ENCODE measurements at regions not wholly inside any gene's neighbourhood (a gene's known extent, or its start where the extent isn't known, plus 50 kb on each side); places are given as distances from the start of the nearest gene placed in this dataset.

DNA sequence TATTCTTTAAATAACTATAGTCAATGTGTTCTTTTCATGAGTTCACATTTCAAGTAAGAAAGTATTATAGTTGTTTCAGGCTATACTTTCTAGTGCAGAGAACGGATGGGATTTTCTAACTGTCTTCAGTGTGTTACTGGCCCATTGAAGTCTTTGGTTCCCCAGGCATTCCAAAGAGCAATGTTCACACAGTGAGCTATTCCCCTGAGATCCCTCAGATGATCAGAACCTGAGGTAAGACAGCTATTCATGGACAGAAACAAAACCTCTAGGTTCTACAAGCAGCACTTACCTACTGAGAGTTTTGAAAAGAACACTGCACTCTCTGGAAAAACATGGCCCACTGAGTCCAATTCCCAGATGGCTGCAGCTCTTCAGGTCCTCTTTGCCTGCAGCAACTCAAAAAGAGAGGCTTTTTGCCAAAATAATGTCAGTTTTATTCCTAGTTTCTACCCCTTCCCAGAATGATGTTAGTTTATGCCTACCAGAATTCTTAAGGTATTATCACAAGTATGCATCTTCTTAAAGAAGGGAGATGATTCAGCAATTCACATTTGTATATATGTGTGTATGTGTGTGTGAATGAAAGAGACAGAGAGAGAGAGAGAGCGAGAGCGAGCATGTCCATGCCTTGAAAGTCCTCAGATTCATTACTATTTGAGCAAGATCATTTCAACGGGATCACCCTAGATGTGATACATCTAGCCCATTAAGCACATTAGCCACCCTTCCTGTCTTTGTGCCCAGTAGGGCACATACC, 146.1 kb downstream of the PDHA2 start:
- H3K9ac ChIP-seq (ENCODE audit: low read length): no peak overlapping the region
- H3K4me1 ChIP-seq (ENCODE audit: control insufficient read depth in 2 of 2, insufficient read depth in 2 of 2, low read length in 2 of 2): no peaks in the 10 kb centered on the region
- TF ChIP-seq, protein P1, sequence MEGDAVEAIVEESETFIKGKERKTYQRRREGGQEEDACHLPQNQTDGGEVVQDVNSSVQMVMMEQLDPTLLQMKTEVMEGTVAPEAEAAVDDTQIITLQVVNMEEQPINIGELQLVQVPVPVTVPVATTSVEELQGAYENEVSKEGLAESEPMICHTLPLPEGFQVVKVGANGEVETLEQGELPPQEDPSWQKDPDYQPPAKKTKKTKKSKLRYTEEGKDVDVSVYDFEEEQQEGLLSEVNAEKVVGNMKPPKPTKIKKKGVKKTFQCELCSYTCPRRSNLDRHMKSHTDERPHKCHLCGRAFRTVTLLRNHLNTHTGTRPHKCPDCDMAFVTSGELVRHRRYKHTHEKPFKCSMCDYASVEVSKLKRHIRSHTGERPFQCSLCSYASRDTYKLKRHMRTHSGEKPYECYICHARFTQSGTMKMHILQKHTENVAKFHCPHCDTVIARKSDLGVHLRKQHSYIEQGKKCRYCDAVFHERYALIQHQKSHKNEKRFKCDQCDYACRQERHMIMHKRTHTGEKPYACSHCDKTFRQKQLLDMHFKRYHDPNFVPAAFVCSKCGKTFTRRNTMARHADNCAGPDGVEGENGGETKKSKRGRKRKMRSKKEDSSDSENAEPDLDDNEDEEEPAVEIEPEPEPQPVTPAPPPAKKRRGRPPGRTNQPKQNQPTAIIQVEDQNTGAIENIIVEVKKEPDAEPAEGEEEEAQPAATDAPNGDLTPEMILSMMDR (IDR thresholded peaks at IDR 0.05): no peak
- no peak for TF ChIP-seq EZH2 (IDR thresholded peaks at IDR 0.05; ENCODE audit: borderline replicate concordance, insufficient read depth, low read depth, low read length, poor library complexity, severe bottlenecking)
- no peaks in the 10 kb centered on the region for H3K27me3 Mint-ChIP-seq
- H4K20me1 ChIP-seq (ENCODE audit: control insufficient read depth, insufficient read depth, low read length, poor library complexity, severe bottlenecking): no peaks in the 10 kb centered on the region
- no peaks in the 10 kb centered on the region for H3K36me3 ChIP-seq (replicated peaks in 1 of 2; ENCODE audit: control extremely low read depth in 1 of 2, control insufficient read depth in 1 of 2, extremely low read depth in 1 of 2, insufficient read depth in 2 of 2, low read length in 1 of 2)
- H3K9me3 ChIP-seq (ENCODE audit: control extremely low read depth in 1 of 3, control insufficient read depth in 2 of 3, insufficient read depth in 1 of 3, low read length in 2 of 3): peaks cover 0 to 10% (median 0%) of the 10 kb centered on the region in 3 donors
- ATAC-seq (ENCODE audit: low read depth) (no peak), DNase-seq (no peak)
- H3K4me3 ChIP-seq (ENCODE audit: control extremely low read depth in 1 of 5, extremely low read depth in 1 of 5, insufficient read depth in 1 of 5, low read depth in 2 of 5, low read length in 4 of 5): no peak overlapping the region
- ChIA-PET CTCF (no interaction called here), POLR2A (no interaction called here)
- no peak overlapping the region for H3K27ac ChIP-seq (ENCODE audit: low read length in 2 of 2)
- H3K4me2 ChIP-seq (replicated peaks; ENCODE audit: low read depth, low read length, poor library complexity, severe bottlenecking): no peak overlapping the region
- H3K4me3 Mint-ChIP-seq: no peak overlapping the region
- H3K27ac Mint-ChIP-seq: no peak overlapping the region
- WGBS (ENCODE audit: insufficient coverage): 71% methylated on average over 1 of the region's 4 CpGs
- no peaks in the 10 kb centered on the region for H3K27me3 ChIP-seq (replicated peaks in 1 of 4; ENCODE audit: control extremely low read depth in 1 of 4, control insufficient read depth in 3 of 4, insufficient read depth in 4 of 4, low read length in 3 of 4)
- H3K79me2 ChIP-seq (ENCODE audit: control insufficient read depth, insufficient read depth, low read length): no peaks in the 10 kb centered on the region
- no peaks in the 10 kb centered on the region for H3K4me1 Mint-ChIP-seq
- peaks cover 3% of the 10 kb centered on the region for H3K9me3 Mint-ChIP-seq (ENCODE audit: insufficient read depth)
- intact Hi-C loops (cut with micrococcal nuclease): no loop called here
- H2AFZ ChIP-seq (ENCODE audit: insufficient read depth, low read depth, low read length, poor library complexity, severe bottlenecking): no peak overlapping the region

DNA sequence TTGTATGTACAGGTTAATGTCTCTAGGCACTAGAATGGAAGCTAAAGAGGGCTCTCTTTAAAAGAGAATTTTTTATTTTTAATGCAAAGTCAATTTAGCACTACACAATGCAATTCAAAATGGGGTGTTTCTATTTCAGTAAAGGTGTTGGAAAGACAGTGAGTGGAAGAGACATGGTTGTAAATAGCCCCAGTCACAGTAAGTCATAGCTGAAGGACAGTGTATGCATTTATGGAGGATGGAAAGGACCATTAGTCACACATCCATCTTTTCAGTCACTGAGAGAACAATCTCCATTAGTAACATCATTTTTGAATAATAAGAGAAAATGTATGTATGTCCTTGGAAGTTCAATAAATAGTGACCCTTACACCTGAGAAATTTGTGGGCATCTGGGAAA, 148.0 kb downstream of the PDHA2 start:
- no peak overlapping the region for H3K27ac Mint-ChIP-seq

More for the DNA sequence above, 148.0 kb downstream of the PDHA2 start:
- ATAC-seq (ENCODE audit: low read depth) (no peak), DNase-seq (no peak)
- H3K9me3 ChIP-seq (ENCODE audit: control extremely low read depth in 1 of 3, control insufficient read depth in 2 of 3, insufficient read depth in 1 of 3, low read length in 2 of 3): no peaks in the 10 kb centered on the region
- Mint-ChIP-seq H3K27me3 (no peaks in the 10 kb centered on the region), H3K4me1 (no peaks in the 10 kb centered on the region), H3K9me3 (ENCODE audit: insufficient read depth) (peaks cover 3% of the 10 kb centered on the region), H3K4me3 (no peak overlapping the region)
- TF ChIP-seq, protein P1 (IDR thresholded peaks at IDR 0.05): no peak
- TF ChIP-seq EZH2 (IDR thresholded peaks at IDR 0.05; ENCODE audit: borderline replicate concordance, insufficient read depth, low read depth, low read length, poor library complexity, severe bottlenecking): no peak
- no peaks in the 10 kb centered on the region for H3K36me3 ChIP-seq (replicated peaks in 1 of 2; ENCODE audit: control extremely low read depth in 1 of 2, control insufficient read depth in 1 of 2, extremely low read depth in 1 of 2, insufficient read depth in 2 of 2, low read length in 1 of 2)
- no peaks in the 10 kb centered on the region for H3K79me2 ChIP-seq (ENCODE audit: control insufficient read depth, insufficient read depth, low read length)
- H3K9ac ChIP-seq (ENCODE audit: low read length): no peak overlapping the region
- no peak overlapping the region for H3K4me2 ChIP-seq (replicated peaks; ENCODE audit: low read depth, low read length, poor library complexity, severe bottlenecking)
- ChIA-PET POLR2A (no interaction called here), CTCF (no interaction called here)
- H3K4me1 ChIP-seq (ENCODE audit: control insufficient read depth in 2 of 2, insufficient read depth in 2 of 2, low read length in 2 of 2): no peaks in the 10 kb centered on the region
- intact Hi-C loops (cut with micrococcal nuclease): no loop called here
- H4K20me1 ChIP-seq (ENCODE audit: control insufficient read depth, insufficient read depth, low read length, poor library complexity, severe bottlenecking): no peaks in the 10 kb centered on the region
- no peak overlapping the region for H3K27ac ChIP-seq (ENCODE audit: low read length in 2 of 2)
- H3K4me3 ChIP-seq (ENCODE audit: control extremely low read depth in 1 of 5, extremely low read depth in 1 of 5, insufficient read depth in 1 of 5, low read depth in 2 of 5, low read length in 4 of 5): no peak overlapping the region
- H3K27me3 ChIP-seq (replicated peaks in 1 of 4; ENCODE audit: control extremely low read depth in 1 of 4, control insufficient read depth in 3 of 4, insufficient read depth in 4 of 4, low read length in 3 of 4): no peaks in the 10 kb centered on the region
- H2AFZ ChIP-seq (ENCODE audit: insufficient read depth, low read depth, low read length, poor library complexity, severe bottlenecking): no peak overlapping the region
